HepG2 (cell line): ENCODE measurements at regions not wholly inside any gene's neighbourhood (a gene's known extent, or its start where the extent isn't known, plus 50 kb on each side); places are given as distances from the start of the nearest gene placed in this dataset.

Experiments used
- ATAC-seq: fragments of 200-7000 bp; cut with Tn5 transposase; 3 replicates; pipeline ENCODE4 v1.9.1; 2020; ENCODE audit warnings: mild to moderate bottlenecking, moderate library complexity
- BruUV-seq: library from RNA; stranded (reverse); fragments of 400-500 nt; replicated peaks from 2 replicates; lab custom pipeline; 2021; lab: Mats Ljungman, UMichigan
- CTCF ChIA-PET: fragments of 300-600 bp; formaldehyde crosslinking; extraction: SDS; loops from one replicate; lab custom pipeline; 2021; ENCODE audit warnings: low total read pairs, inconsistent platforms, low intra/inter-chr PET ratio; lab: Yijun Ruan, JAX
- POLR2A ChIA-PET: fragments of 350-600 bp; sonication (Branson Sonifier 250); formaldehyde crosslinking; loops from one replicate; lab custom pipeline; 2020; ENCODE audit warnings: antibody characterized with exemption, inconsistent platforms; lab: Yijun Ruan, JAX
- DNase-seq: peaks from one replicate; pipeline ENCODE4 v3.0.0-alpha.2; 2015; ENCODE audit warnings: low spot score
- FAIRE-seq: peaks from 3 replicates; lab custom pipeline; 2011; peaks lifted over from hg19 to GRCh38; lab: Jason Lieb, UNC
- H2AFZ ChIP-seq: one replicate; pipeline ENCODE4 v1.6.1; 2011; ENCODE audit warnings: low read length, inconsistent platforms
- H3K27ac ChIP-seq: fragments of 300-600 bp; 3 replicates; pipeline ENCODE4 v1.8.0; 2011; ENCODE audit warnings: mixed run types, mild to moderate bottlenecking, mixed read lengths, low read length, inconsistent platforms; ENCODE audit not compliant: insufficient read depth; ENCODE audit errors: extremely low read length
- H3K27me3 ChIP-seq, 2 experiments: fragments of 200-600 bp in 1 of 2; 2 replicates in 1 of 2; 3 replicates in 1 of 2; pipeline versions ENCODE4 v1.6.0 to v1.8.0; 2011; ENCODE audit warnings: low read length in 2 of 2, mild to moderate bottlenecking in 2 of 2, moderate library complexity in 2 of 2, inconsistent platforms in 1 of 2; ENCODE audit not compliant: insufficient read depth in 2 of 2, control insufficient read depth in 1 of 2
- H3K36me3 ChIP-seq, 2 experiments: fragments of 200-600 bp in 1 of 2; replicated peaks in 1 of 2; 2 replicates in 1 of 2; 3 replicates in 1 of 2; pipeline versions ENCODE4 v1.5.1 to v1.8.0; 2011; ENCODE audit warnings: low read length in 2 of 2, inconsistent platforms in 1 of 2; ENCODE audit not compliant: insufficient read depth in 2 of 2, control insufficient read depth in 1 of 2
- H3K4me1 ChIP-seq: 2 replicates; pipeline ENCODE4 v1.5.1; 2012; ENCODE audit warnings: low read length, inconsistent platforms; ENCODE audit not compliant: insufficient read depth
- H3K4me2 ChIP-seq: 2 replicates; pipeline ENCODE4 v1.6.0; 2011; ENCODE audit warnings: low read depth, low read length, inconsistent platforms
- H3K4me3 ChIP-seq, 3 experiments: fragments of 200-600 bp in 1 of 3; sonication (generic), shearing (Covaris generic) in 1 of 3; replicated peaks in 1 of 3; 2 replicates each; pipeline ENCODE4 v1.5.1; 2011 to 2016; ENCODE audit warnings: low read length in 3 of 3, inconsistent platforms in 2 of 3, low read depth in 2 of 3, mild to moderate bottlenecking in 2 of 3, control low read depth in 1 of 3, mixed read lengths in 1 of 3; ENCODE audit not compliant: insufficient read depth in 1 of 3
- H3K79me2 ChIP-seq: one replicate; pipeline ENCODE4 v1.6.1; 2011; ENCODE audit warnings: low read length, inconsistent platforms; ENCODE audit not compliant: insufficient read depth
- H3K9ac ChIP-seq: 2 replicates; pipeline ENCODE4 v1.6.0; 2011; ENCODE audit warnings: mild to moderate bottlenecking, low read depth, low read length, inconsistent platforms; ENCODE audit not compliant: insufficient read depth
- H3K9me3 ChIP-seq: 2 replicates; pipeline ENCODE4 v1.5.1; 2012; ENCODE audit warnings: mild to moderate bottlenecking, low read length
- H4K20me1 ChIP-seq: 2 replicates; pipeline ENCODE4 v1.6.0; 2011; ENCODE audit warnings: inconsistent platforms, mild to moderate bottlenecking, low read length, moderate library complexity; ENCODE audit not compliant: insufficient read depth
- ERF ChIP-seq: IDR thresholded peaks from 2 replicates; pipeline ENCODE4 v1.6.1; 2018; ENCODE audit warnings: missing biosample characterization, missing genetic modification reagents
- GPN1 ChIP-seq: sonication (generic); formaldehyde crosslinking; IDR thresholded peaks from 2 replicates; pipeline ENCODE4 v1.5.1; 2020; ENCODE audit warnings: missing genetic modification reagents, borderline replicate concordance
- HOXA5 ChIP-seq: sonication (generic); formaldehyde crosslinking; IDR thresholded peaks from 2 replicates; pipeline ENCODE4 v1.4.0; 2020; ENCODE audit warnings: missing genetic modification reagents
- KLF15 ChIP-seq: sonication (generic); formaldehyde crosslinking; IDR thresholded peaks from 2 replicates; pipeline ENCODE4 v1.8.1; 2023; ENCODE audit warnings: borderline replicate concordance, mild to moderate bottlenecking, inconsistent platforms, missing genetic modification reagents, mixed read lengths
- NFE2L1 ChIP-seq: sonication (generic); formaldehyde crosslinking; IDR thresholded peaks from 2 replicates; pipeline ENCODE4 v1.4.0; 2020; ENCODE audit warnings: missing genetic modification reagents, mild to moderate bottlenecking, borderline replicate concordance
- ZFP90 ChIP-seq: sonication (generic); formaldehyde crosslinking; IDR thresholded peaks from 2 replicates; pipeline ENCODE4 v1.8.0; 2022; ENCODE audit warnings: missing genetic modification reagents, mild to moderate bottlenecking, inconsistent platforms, borderline replicate concordance
- ZNF333 ChIP-seq: sonication (generic); formaldehyde crosslinking; IDR thresholded peaks from 2 replicates; pipeline ENCODE4 v1.4.0; 2020; ENCODE audit warnings: mild to moderate bottlenecking, missing genetic modification reagents, borderline replicate concordance
- WGBS: methylation state at CpG from one replicate; pipeline ENCODE4 v1.1.6; 2017; ENCODE audit warnings: low lambda C conversion rate; 5-methylcytosine and 5-hydroxymethylcytosine counted together
- in situ Hi-C: cut with HindIII; loops from 2 replicates; pipeline ENCODE4 v1.10.0; 2017; ENCODE audit warnings: low pct_unique_long_range_greater_than_20kb; ENCODE audit not compliant: extremely low pct_ligation_motif_present
- intact Hi-C: fragments of 100-400 bp; cut with micrococcal nuclease; formaldehyde crosslinking; loops from one replicate; pipeline ENCODE4 v1.10.0; 2022; ENCODE audit not compliant: unreplicated experiment
- TF ChIP-seq, protein P1 (sequence below), 2 experiments: fragments of 450-650 bp in 1 of 2; sonication (generic) in 1 of 2; formaldehyde crosslinking; IDR thresholded peaks; 2 replicates each; pipeline versions ENCODE4 v1.5.0 to v1.8.0; 2020 to 2022; ENCODE audit warnings: mild to moderate bottlenecking in 1 of 2, missing genetic modification reagents in 1 of 2
- TF ChIP-seq, protein P2 (sequence below): sonication (generic); formaldehyde crosslinking; IDR thresholded peaks from 2 replicates; pipeline ENCODE4 v1.4.0; 2020; ENCODE audit warnings: missing genetic modification reagents, borderline replicate concordance
- TF ChIP-seq, protein P3 (sequence below): sonication (generic); formaldehyde crosslinking; IDR thresholded peaks from 2 replicates; pipeline ENCODE4 v1.5.0; 2020; ENCODE audit warnings: mild to moderate bottlenecking, missing genetic modification reagents, borderline replicate concordance
- TF ChIP-seq, protein P4 (sequence below): sonication (generic); formaldehyde crosslinking; IDR thresholded peaks from 2 replicates; pipeline ENCODE4 v1.4.0; 2020; ENCODE audit warnings: mild to moderate bottlenecking, missing genetic modification reagents, borderline replicate concordance

DNA sequence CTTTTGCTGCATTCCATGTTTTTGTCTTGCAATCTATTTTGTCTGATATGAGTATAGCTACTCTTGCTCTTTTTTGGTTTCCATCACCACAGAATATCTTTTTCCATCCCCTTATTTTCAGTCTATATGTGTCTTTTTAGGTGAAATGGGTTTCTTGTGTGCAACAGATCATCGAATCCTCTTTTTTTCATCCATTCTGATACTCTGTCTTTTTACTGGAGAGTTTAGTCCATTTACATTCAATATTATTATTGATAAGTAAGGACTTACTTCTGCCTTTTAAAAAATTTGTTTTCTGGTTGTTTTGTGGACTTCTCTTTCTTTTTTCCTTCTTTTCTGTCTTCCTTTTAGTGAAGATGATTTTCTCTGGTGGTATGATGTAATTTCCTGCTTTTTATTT, 64.6 kb upstream of the CD55 start:
- no peak overlapping the region for H3K9ac ChIP-seq
- ChIA-PET CTCF (no interaction called here), POLR2A (no interaction called here)
- no peaks in the 10 kb centered on the region for H3K27me3 ChIP-seq
- DNase-seq = no peak
- H4K20me1 ChIP-seq = no peaks in the 10 kb centered on the region
- H3K4me1 ChIP-seq = no peaks in the 10 kb centered on the region
- no peak overlapping the region for H3K4me3 ChIP-seq
- TF ChIP-seq, protein P1, sequence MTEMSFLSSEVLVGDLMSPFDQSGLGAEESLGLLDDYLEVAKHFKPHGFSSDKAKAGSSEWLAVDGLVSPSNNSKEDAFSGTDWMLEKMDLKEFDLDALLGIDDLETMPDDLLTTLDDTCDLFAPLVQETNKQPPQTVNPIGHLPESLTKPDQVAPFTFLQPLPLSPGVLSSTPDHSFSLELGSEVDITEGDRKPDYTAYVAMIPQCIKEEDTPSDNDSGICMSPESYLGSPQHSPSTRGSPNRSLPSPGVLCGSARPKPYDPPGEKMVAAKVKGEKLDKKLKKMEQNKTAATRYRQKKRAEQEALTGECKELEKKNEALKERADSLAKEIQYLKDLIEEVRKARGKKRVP (CRISPR knock-in tag; IDR thresholded peaks at IDR 0.05) = no peak
- TF ChIP-seq, protein P2, sequence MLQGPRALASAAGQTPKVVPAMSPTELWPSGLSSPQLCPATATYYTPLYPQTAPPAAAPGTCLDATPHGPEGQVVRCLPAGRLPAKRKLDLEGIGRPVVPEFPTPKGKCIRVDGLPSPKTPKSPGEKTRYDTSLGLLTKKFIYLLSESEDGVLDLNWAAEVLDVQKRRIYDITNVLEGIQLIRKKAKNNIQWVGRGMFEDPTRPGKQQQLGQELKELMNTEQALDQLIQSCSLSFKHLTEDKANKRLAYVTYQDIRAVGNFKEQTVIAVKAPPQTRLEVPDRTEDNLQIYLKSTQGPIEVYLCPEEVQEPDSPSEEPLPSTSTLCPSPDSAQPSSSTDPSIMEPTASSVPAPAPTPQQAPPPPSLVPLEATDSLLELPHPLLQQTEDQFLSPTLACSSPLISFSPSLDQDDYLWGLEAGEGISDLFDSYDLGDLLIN (CRISPR knock-in tag) = no peak
- TF ChIP-seq, protein P3, sequence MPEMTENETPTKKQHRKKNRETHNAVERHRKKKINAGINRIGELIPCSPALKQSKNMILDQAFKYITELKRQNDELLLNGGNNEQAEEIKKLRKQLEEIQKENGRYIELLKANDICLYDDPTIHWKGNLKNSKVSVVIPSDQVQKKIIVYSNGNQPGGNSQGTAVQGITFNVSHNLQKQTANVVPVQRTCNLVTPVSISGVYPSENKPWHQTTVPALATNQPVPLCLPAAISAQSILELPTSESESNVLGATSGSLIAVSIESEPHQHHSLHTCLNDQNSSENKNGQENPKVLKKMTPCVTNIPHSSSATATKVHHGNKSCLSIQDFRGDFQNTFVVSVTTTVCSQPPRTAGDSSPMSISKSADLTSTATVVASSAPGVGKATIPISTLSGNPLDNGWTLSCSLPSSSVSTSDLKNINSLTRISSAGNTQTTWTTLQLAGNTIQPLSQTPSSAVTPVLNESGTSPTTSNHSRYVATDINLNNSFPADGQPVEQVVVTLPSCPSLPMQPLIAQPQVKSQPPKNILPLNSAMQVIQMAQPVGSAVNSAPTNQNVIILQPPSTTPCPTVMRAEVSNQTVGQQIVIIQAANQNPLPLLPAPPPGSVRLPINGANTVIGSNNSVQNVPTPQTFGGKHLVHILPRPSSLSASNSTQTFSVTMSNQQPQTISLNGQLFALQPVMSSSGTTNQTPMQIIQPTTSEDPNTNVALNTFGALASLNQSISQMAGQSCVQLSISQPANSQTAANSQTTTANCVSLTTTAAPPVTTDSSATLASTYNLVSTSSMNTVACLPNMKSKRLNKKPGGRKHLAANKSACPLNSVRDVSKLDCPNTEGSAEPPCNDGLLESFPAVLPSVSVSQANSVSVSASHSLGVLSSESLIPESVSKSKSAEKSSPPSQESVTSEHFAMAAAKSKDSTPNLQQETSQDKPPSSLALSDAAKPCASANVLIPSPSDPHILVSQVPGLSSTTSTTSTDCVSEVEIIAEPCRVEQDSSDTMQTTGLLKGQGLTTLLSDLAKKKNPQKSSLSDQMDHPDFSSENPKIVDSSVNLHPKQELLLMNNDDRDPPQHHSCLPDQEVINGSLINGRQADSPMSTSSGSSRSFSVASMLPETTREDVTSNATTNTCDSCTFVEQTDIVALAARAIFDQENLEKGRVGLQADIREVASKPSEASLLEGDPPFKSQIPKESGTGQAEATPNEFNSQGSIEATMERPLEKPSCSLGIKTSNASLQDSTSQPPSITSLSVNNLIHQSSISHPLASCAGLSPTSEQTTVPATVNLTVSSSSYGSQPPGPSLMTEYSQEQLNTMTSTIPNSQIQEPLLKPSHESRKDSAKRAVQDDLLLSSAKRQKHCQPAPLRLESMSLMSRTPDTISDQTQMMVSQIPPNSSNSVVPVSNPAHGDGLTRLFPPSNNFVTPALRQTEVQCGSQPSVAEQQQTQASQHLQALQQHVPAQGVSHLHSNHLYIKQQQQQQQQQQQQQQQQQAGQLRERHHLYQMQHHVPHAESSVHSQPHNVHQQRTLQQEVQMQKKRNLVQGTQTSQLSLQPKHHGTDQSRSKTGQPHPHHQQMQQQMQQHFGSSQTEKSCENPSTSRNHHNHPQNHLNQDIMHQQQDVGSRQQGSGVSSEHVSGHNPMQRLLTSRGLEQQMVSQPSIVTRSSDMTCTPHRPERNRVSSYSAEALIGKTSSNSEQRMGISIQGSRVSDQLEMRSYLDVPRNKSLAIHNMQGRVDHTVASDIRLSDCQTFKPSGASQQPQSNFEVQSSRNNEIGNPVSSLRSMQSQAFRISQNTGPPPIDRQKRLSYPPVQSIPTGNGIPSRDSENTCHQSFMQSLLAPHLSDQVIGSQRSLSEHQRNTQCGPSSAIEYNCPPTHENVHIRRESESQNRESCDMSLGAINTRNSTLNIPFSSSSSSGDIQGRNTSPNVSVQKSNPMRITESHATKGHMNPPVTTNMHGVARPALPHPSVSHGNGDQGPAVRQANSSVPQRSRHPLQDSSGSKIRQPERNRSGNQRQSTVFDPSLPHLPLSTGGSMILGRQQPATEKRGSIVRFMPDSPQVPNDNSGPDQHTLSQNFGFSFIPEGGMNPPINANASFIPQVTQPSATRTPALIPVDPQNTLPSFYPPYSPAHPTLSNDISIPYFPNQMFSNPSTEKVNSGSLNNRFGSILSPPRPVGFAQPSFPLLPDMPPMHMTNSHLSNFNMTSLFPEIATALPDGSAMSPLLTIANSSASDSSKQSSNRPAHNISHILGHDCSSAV (CRISPR knock-in tag) = no peak
- TF ChIP-seq, protein P4, sequence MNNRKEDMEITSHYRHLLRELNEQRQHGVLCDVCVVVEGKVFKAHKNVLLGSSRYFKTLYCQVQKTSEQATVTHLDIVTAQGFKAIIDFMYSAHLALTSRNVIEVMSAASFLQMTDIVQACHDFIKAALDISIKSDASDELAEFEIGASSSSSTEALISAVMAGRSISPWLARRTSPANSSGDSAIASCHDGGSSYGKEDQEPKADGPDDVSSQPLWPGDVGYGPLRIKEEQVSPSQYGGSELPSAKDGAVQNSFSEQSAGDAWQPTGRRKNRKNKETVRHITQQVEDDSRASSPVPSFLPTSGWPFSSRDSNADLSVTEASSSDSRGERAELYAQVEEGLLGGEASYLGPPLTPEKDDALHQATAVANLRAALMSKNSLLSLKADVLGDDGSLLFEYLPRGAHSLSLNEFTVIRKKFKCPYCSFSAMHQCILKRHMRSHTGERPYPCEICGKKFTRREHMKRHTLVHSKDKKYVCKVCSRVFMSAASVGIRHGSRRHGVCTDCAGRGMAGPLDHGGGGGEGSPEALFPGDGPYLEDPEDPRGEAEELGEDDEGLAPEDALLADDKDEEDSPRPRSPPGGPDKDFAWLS (CRISPR knock-in tag) = no peak
- TF ChIP-seq ERF (CRISPR knock-in tag) = no peak
- no peak for TF ChIP-seq ZFP90 (CRISPR knock-in tag)
- TF ChIP-seq GPN1 (CRISPR knock-in tag) = no peak
- no peak for TF ChIP-seq HOXA5 (CRISPR knock-in tag)
- TF ChIP-seq NFE2L1 = no peak
- TF ChIP-seq ZNF333 = no peak
- no peak for TF ChIP-seq KLF15 (CRISPR knock-in tag)
- 43% methylated on average over 1 of the region's 1 CpG for WGBS
- no peaks in the 10 kb centered on the region for H3K9me3 ChIP-seq
- ATAC-seq = no peak
- no TSS peak for BruUV-seq
- no peak overlapping the region for H2AFZ ChIP-seq
- no peak for FAIRE-seq
- intact Hi-C loops = loop anchor here (5.0 kb wide), 1 partner anchor 240 kb away; the partner anchor contains the start of gene CR1
- H3K4me2 ChIP-seq = no peak overlapping the region
- in situ Hi-C loops = loop anchor here (25.0 kb wide), 1 partner anchor 130 kb away; no protein-coding TSS in a partner anchor
- H3K36me3 ChIP-seq = no peaks in the 10 kb centered on the region
- no peaks in the 10 kb centered on the region for H3K79me2 ChIP-seq
- no peak overlapping the region for H3K27ac ChIP-seq
